Ishikawa (cell line): ENCODE measurements at regions not wholly inside any gene's neighbourhood (a gene's known extent, or its start where the extent isn't known, plus 50 kb on each side); places are given as distances from the start of the nearest gene placed in this dataset.
A peak's percentile ranks its signal among the peaks of the same experiment; 100 is the strongest.

Experiments
- CREB1 ChIP-seq: IDR thresholded peaks from 2 replicates; pipeline ENCODE4 v1.6.1; 2012; ENCODE audit warnings: low read depth
- EP300 ChIP-seq: IDR thresholded peaks from 2 replicates; pipeline ENCODE4 v1.6.1; 2012; ENCODE audit warnings: borderline replicate concordance
- FOXM1 ChIP-seq: IDR thresholded peaks from 2 replicates; pipeline ENCODE4 v1.6.1; 2012; ENCODE audit warnings: low read depth, borderline replicate concordance
- NFIC ChIP-seq: IDR thresholded peaks from 2 replicates; pipeline ENCODE4 v1.6.1; 2012
- RAD21 ChIP-seq: IDR thresholded peaks from 2 replicates; pipeline ENCODE4 v1.6.1; 2012; ENCODE audit warnings: low read depth
- TAF1 ChIP-seq: IDR thresholded peaks from 2 replicates; pipeline ENCODE4 v1.6.1; 2012; ENCODE audit warnings: low read depth, mild to moderate bottlenecking
- TCF12 ChIP-seq: IDR thresholded peaks from 2 replicates; pipeline ENCODE4 v1.6.1; 2012; ENCODE audit warnings: low read depth
- YY1 ChIP-seq: IDR thresholded peaks from 2 replicates; pipeline ENCODE4 v1.6.1; 2012; ENCODE audit warnings: low read depth
- ZBTB7A ChIP-seq: IDR thresholded peaks from 2 replicates; pipeline ENCODE4 v1.6.1; 2012; ENCODE audit warnings: low read depth
- TF ChIP-seq, protein P1 (sequence below): IDR thresholded peaks from 2 replicates; pipeline ENCODE4 v1.6.1; 2012; ENCODE audit warnings: low read depth, mild to moderate bottlenecking
- TF ChIP-seq, protein P2 (sequence below): IDR thresholded peaks from 2 replicates; pipeline ENCODE4 v1.6.1; 2012
- TF ChIP-seq, protein P3 (sequence below): IDR thresholded peaks from 2 replicates; pipeline ENCODE4 v1.6.1; 2012

GRCh38 chr6:23446469-23446967 lies 679.5 kb upstream of the NRSN1 start:
- TF ChIP-seq, protein P1, sequence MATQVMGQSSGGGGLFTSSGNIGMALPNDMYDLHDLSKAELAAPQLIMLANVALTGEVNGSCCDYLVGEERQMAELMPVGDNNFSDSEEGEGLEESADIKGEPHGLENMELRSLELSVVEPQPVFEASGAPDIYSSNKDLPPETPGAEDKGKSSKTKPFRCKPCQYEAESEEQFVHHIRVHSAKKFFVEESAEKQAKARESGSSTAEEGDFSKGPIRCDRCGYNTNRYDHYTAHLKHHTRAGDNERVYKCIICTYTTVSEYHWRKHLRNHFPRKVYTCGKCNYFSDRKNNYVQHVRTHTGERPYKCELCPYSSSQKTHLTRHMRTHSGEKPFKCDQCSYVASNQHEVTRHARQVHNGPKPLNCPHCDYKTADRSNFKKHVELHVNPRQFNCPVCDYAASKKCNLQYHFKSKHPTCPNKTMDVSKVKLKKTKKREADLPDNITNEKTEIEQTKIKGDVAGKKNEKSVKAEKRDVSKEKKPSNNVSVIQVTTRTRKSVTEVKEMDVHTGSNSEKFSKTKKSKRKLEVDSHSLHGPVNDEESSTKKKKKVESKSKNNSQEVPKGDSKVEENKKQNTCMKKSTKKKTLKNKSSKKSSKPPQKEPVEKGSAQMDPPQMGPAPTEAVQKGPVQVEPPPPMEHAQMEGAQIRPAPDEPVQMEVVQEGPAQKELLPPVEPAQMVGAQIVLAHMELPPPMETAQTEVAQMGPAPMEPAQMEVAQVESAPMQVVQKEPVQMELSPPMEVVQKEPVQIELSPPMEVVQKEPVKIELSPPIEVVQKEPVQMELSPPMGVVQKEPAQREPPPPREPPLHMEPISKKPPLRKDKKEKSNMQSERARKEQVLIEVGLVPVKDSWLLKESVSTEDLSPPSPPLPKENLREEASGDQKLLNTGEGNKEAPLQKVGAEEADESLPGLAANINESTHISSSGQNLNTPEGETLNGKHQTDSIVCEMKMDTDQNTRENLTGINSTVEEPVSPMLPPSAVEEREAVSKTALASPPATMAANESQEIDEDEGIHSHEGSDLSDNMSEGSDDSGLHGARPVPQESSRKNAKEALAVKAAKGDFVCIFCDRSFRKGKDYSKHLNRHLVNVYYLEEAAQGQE, result no peak
- TF ChIP-seq YY1 (no peak), ZBTB7A (no peak), TAF1 (no peak), NFIC (no peak), EP300 (no peak), CREB1 (no peak), RAD21 (peak; percentile 30), FOXM1 (no peak), TCF12 (no peak)
- TF ChIP-seq, protein P2, sequence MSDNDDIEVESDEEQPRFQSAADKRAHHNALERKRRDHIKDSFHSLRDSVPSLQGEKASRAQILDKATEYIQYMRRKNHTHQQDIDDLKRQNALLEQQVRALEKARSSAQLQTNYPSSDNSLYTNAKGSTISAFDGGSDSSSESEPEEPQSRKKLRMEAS, result no peak
- TF ChIP-seq, protein P3, sequence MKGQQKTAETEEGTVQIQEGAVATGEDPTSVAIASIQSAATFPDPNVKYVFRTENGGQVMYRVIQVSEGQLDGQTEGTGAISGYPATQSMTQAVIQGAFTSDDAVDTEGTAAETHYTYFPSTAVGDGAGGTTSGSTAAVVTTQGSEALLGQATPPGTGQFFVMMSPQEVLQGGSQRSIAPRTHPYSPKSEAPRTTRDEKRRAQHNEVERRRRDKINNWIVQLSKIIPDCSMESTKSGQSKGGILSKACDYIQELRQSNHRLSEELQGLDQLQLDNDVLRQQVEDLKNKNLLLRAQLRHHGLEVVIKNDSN, result no peak
